KMS-11 (cell line): ENCODE measurements at regions not wholly inside any gene's neighbourhood (a gene's known extent, or its start where the extent isn't known, plus 50 kb on each side); places are given as distances from the start of the nearest gene placed in this dataset.

ENCODE experiments used
- H2AFZ ChIP-seq: fragments of 200-600 bp; sonication (generic); 2 replicates; pipeline ENCODE4 v1.6.1; 2016; ENCODE audit warnings: antibody characterized with exemption, mixed run types, low read depth
- H3K27ac ChIP-seq: fragments of 200-600 bp; sonication (generic); 2 replicates; pipeline ENCODE4 v1.6.1; 2016; ENCODE audit warnings: mild to moderate bottlenecking, mixed run types
- H3K27me3 ChIP-seq: fragments of 200-600 bp; sonication (generic); 2 replicates; pipeline ENCODE4 v1.6.1; 2017; ENCODE audit warnings: mild to moderate bottlenecking, low read depth, mixed run types, moderate library complexity; ENCODE audit not compliant: insufficient read depth
- H3K36me3 ChIP-seq: fragments of 200-600 bp; sonication (generic); 2 replicates; pipeline ENCODE4 v1.6.1; 2017; ENCODE audit warnings: mild to moderate bottlenecking, mixed run types; ENCODE audit not compliant: insufficient read depth
- H3K4me1 ChIP-seq: fragments of 200-600 bp; sonication (generic); 2 replicates; pipeline ENCODE4 v1.6.1; 2016; ENCODE audit warnings: mild to moderate bottlenecking, low read depth, mixed run types; ENCODE audit not compliant: poor library complexity, severe bottlenecking
- H3K4me2 ChIP-seq: fragments of 200-600 bp; sonication (generic); 2 replicates; pipeline ENCODE4 v1.7.0; 2016; ENCODE audit warnings: mild to moderate bottlenecking, mixed run types
- H3K4me3 ChIP-seq: fragments of 200-600 bp; sonication (generic); IDR thresholded peaks from 2 replicates; pipeline ENCODE4 v1.6.1; 2017; ENCODE audit warnings: low read depth, low read length, mixed read lengths; ENCODE audit not compliant: insufficient read depth
- H3K79me2 ChIP-seq: fragments of 200-600 bp; sonication (generic); 2 replicates; pipeline ENCODE4 v1.6.1; 2016; ENCODE audit warnings: low read depth, mixed run types; ENCODE audit not compliant: insufficient read depth
- H3K9ac ChIP-seq: fragments of 200-600 bp; sonication (generic); 2 replicates; pipeline ENCODE4 v1.6.1; 2016; ENCODE audit warnings: mild to moderate bottlenecking, mixed run types
- H4K20me1 ChIP-seq: fragments of 200-600 bp; sonication (generic); 2 replicates; pipeline ENCODE4 v1.6.1; 2016; ENCODE audit warnings: mild to moderate bottlenecking, mixed run types; ENCODE audit not compliant: insufficient read depth
- CTCF ChIP-seq: fragments of 200-600 bp; sonication (generic); conservative IDR thresholded peaks from 2 replicates; pipeline ENCODE4 v1.6.1; 2017; ENCODE audit warnings: low read depth, mild to moderate bottlenecking, antibody characterized with exemption, low read length, moderate library complexity, mixed read lengths

- no peak overlapping the region for H3K27ac ChIP-seq
- no peaks in the 10 kb centered on the region for H3K36me3 ChIP-seq
- H3K4me1 ChIP-seq: no peaks in the 10 kb centered on the region
- H3K4me3 ChIP-seq: no peak overlapping the region
- no peaks in the 10 kb centered on the region for H4K20me1 ChIP-seq
- no peak overlapping the region for H3K9ac ChIP-seq
- no peak for TF ChIP-seq CTCF
- H2AFZ ChIP-seq: no peak overlapping the region
- no peaks in the 10 kb centered on the region for H3K27me3 ChIP-seq
- H3K4me2 ChIP-seq: no peak overlapping the region
- H3K79me2 ChIP-seq: no peaks in the 10 kb centered on the region
Observed at GRCh38 chr9:73824671-73825070, 672.5 kb upstream of the RORB start.

GRCh38 chr9:73838871-73839270 is 658.3 kb upstream of the RORB start:
- Histone ChIP-seq H3K79me2 (no peaks in the 10 kb centered on the region), H3K4me2 (no peak overlapping the region), H3K27ac (no peak overlapping the region), H4K20me1 (no peaks in the 10 kb centered on the region), H3K4me3 (no peak overlapping the region), H2AFZ (no peak overlapping the region), H3K36me3 (no peaks in the 10 kb centered on the region), H3K4me1 (no peaks in the 10 kb centered on the region), H3K9ac (no peak overlapping the region), H3K27me3 (no peaks in the 10 kb centered on the region)
- no peak for TF ChIP-seq CTCF

GRCh38 chr9:73839471-73839870 is 657.7 kb upstream of the RORB start:
- no peaks in the 10 kb centered on the region for H3K36me3 ChIP-seq
- no peak overlapping the region for H3K27ac ChIP-seq
- H3K4me2 ChIP-seq: no peak overlapping the region
- H4K20me1 ChIP-seq: no peaks in the 10 kb centered on the region
- no peak overlapping the region for H3K4me3 ChIP-seq
- H3K79me2 ChIP-seq: no peaks in the 10 kb centered on the region
- TF ChIP-seq CTCF: no peak
- H3K27me3 ChIP-seq: no peaks in the 10 kb centered on the region
- H3K4me1 ChIP-seq: no peaks in the 10 kb centered on the region
- no peak overlapping the region for H2AFZ ChIP-seq
- no peak overlapping the region for H3K9ac ChIP-seq

GRCh38 chr9:73841018-73841417 is 656.1 kb upstream of the RORB start:
- H3K9ac ChIP-seq: no peak overlapping the region
- no peak overlapping the region for H3K27ac ChIP-seq

More at GRCh38 chr9:73841018-73841417, 656.1 kb upstream of the RORB start:
- Histone ChIP-seq H3K27me3 (no peaks in the 10 kb centered on the region), H3K79me2 (no peaks in the 10 kb centered on the region), H3K4me3 (no peak overlapping the region), H4K20me1 (no peaks in the 10 kb centered on the region), H3K4me1 (no peaks in the 10 kb centered on the region), H3K4me2 (no peak overlapping the region), H2AFZ (no peak overlapping the region), H3K36me3 (no peaks in the 10 kb centered on the region)
- TF ChIP-seq CTCF: no peak
